HG03196 (cell line): ENCODE measurements at regions not wholly inside any gene's neighbourhood (a gene's known extent, or its start where the extent isn't known, plus 50 kb on each side); places are given as distances from the start of the nearest gene placed in this dataset.
"Not testable (repeated sequence)": the region's sequence is repeated elsewhere in the genome, so short reads cannot be mapped to it uniquely, and the experiment has no call there.

Experiments
- ATAC-seq: cut with Tn5 transposase; IDR thresholded peaks from one replicate; pipeline ENCODE4 v1.9.1; 2021; ENCODE audit not compliant: unreplicated experiment

DNA sequence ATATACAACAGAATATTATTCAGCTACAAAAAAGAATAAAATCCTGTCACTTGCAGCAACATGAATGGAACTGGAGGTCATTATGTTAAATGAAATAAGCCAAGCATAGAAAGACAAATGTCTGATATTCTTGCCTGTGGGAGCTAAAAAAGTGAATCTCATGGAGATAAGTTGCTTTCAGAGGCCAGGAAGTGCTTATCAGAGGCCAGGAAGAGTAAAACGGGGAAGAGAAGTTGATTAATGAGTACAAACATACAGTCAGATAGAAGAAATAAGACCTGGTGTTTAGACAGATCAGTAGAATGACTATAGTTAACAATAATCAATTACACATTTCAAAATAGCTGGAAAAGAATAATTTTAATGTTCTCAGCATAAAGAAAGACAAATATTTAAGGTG lies 54.4 kb upstream of the CPHXL start:
- ATAC-seq: no peak

DNA sequence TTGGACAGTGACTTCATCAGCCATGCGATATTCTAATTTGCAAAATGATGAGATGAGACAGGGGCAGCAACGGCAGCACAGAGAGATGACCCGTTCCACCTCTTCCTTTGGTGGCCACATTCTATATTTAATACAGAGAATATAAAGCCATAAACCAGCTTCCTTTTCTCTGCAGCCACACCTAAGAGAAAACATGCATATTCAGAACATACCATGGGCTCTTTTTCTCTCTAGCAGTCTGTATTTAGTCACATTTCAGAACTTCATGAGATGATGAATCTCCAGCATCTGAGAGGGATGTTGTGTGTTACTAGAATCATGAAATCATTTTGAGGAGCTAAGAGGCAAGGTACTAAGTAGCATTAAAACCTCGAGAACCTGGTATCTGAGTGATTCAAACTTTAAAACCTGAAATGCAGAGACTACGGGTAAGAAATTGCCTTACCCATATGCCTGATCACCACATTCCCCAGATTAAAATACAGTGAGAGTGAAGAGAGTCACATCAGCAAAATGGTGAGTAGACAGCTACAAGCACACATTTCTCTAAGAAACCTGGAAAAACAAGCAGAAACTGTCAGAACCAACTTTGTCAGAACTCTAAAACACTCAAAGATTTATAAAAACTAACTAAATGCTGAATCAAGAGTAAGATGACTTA lies 55.5 kb upstream of the CPHXL start:
- no peak for ATAC-seq

DNA sequence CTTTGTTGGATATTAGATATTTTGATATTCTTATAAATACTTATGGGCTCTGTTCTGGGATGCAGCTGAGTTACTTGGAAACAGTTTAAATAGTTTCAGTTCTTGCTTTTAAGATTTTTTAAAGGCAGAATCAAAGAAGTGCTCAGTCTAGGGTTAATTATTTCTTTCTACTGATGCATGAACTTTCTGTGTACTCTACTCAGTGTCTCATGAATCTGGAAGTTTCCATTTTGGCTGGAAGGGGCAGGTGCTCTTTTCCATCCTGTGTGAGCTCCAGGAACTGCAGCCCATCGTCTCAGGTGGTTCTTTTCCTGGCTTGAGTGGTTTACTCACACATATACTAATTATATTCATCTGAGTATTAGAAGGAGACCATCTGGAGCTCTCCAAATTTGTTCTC lies 61.1 kb upstream of the CPHXL start:
- no peak for ATAC-seq

DNA sequence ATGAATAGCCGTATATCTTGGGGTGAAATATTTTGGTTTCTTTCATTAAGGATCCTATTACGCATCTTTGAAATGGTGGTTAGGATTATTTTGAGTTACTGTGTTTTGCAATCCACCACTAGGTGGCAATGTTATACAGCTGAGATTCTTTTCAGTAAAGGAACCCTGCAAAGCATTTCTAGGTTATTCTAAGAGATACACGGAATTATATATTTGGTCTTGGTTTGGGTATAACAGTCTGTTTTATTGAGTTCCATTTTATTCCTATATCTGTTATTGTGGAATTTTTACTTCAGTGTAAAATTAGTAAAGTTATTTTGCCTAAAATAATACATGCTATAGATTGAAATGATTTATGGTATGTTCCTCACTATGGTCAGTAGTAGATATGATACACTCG lies 62.9 kb upstream of the CPHXL start:
- ATAC-seq: peak; percentile 62

DNA sequence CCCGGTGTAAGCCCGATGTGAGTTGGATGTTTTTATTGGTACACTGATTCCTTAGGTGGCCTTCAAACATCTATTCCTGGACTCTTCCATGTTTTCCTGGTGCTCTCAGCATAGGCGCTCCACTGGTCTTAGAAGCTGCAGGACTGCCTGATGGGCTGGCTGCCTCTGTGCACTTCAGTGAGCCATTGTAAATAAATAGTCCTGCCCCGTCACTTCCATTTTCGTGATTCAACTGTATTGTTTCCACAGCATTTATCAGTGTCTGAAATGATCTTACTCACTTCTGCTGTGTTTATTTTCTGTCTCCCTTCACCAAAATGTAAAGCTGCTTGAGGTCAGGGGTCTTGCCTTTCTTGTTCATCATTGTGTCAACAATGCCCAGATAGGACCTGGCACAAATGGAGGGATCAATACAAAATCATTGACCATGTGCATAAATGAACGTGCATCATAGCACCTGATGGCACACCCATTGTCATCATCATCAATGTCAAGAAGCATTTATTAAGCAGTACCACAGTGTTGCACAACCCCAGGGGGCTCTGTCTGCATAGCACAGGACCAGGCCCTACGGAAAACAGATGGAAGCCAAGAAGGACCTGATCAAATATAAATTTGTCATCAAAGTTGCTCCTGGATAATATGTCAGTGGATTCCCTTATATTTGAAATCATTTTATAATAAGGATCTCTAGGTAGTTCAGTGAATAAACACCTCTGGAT lies 66.6 kb upstream of the CPHXL start:
- no peak for ATAC-seq

DNA sequence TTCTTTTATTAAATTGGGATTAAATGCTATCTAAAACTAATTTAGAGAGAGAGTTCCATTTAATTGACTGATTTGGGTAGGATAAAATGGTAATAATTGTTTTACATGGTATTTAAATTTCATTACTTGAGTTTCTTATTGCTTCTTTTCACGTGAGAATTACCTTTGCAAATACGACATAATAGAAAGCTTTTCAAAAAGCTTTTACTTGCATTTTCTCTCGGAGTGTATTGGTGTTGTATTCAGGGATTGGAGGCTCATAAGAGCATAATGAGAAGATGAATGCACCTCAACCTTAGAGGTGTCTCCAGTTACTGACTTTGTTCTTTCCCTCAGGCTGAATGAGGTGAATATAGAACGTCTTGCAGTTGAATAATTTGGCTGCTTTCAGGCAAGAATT lies 67.4 kb upstream of the CPHXL start:
- no peak for ATAC-seq

DNA sequence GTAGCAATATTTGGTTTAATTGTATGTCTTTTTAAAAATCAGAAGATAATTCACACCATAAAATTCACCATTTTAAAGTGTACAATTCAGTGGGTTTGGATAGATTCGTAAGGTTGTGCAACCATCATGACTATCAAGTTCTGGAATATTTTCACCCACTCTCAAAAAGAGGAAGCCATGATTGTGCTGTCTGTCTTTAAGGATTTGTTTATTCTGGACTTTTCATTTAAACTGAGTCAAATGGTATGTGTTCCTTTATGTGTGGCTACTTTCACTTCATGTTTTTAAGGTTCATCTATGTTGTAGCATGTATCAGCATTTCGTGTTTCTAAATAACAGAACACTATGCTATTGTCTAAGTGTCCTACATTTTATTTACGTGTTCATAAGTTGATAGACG lies 68.1 kb upstream of the CPHXL start:
- no peak for ATAC-seq

DNA sequence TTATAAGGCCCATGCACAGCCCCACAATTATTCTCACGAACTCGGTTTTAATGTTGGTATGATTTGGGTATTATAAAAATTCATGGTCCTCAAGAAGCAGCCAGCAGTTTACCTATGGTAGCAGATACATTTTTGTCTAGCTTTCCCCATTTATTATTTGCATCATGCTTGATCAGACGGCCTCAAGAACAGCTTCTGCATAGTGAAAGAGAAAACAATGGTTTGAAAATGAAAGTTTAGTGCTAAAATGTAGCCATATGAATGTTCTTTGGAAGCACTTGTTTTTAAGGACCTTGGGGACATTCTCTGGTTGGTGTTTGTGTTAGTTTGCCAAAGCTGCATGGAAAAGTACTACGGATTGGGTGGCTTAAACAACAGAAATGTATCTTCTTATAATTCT lies 72.4 kb upstream of the CPHXL start:
- no peak for ATAC-seq

DNA sequence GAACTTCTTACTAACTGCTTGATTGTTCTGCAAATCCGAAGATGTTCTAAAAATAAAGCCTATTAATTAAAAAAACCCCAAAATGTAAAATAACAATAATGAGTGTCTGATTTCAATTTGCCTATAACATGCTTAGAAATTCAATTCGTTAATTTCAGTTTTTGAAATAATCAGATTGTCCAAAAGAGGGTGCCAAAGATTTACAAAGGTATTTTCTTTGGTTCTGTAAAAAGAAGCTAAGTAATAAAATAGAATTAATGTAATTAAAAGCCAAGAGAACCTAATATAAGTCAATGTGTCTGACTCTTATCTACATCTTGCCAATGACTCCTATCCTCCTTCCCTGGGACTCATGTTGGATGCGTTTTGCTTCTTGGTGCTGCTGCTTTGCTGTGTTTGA lies 75.0 kb upstream of the CPHXL start:
- ATAC-seq: no peak

DNA sequence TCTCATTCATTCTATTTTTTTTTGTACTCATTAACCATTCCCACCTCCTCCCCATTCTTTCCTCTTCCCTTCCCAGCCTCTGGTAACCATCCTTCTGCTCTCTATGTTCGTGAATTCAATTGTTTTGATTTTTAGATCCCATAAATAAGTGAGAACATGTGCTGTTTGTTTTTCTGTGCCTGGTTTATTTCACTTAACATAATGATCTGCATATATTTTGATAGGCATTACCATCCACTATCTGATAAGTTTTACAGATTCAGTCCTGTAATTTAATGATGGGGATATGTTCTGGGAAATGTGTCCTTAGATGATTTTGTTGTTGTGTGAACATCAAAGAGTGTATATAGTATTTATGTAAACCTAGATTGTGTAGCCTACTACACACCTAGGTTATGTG lies 77.5 kb upstream of the CPHXL start:
- ATAC-seq: no peak

DNA sequence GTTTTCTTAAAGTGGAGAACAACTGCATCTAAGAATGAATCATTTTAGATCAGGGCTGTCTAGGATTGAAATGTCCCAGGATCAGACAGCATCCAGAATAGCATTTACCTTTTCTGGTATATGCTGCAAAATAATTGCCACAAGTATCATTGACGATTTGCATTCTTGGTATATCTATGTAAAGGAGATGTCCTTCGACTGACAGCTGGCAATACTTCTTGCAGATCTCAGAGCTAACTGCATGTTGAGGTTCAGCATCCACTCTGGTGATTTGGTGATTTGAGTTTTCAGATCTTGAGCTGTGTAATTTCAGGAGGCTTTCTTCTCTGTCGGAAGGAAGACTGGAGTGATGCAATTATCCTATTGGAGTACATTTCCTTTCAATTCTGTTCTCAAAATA lies 78.1 kb upstream of the CPHXL start:
- no peak for ATAC-seq

DNA sequence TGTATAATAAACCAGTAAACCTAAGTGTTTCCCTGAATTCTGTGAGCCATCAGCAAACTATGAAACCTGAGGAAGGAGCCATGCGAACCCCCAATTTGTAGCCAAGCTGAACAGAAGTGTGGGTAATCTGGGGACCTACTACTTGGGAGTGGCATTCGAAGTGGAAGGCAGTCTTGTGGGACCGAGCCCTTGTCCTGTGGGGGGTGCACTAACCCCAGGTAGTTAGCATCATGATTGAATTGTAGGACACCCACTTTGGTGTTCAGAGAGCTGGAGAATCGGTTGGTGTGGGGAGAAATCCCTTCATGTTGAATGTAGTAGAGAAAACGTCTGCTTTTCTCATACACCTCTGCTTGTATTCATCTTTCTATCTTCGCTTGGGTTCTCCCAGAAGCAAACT lies 79.7 kb upstream of the CPHXL start:
- ATAC-seq: no peak

DNA sequence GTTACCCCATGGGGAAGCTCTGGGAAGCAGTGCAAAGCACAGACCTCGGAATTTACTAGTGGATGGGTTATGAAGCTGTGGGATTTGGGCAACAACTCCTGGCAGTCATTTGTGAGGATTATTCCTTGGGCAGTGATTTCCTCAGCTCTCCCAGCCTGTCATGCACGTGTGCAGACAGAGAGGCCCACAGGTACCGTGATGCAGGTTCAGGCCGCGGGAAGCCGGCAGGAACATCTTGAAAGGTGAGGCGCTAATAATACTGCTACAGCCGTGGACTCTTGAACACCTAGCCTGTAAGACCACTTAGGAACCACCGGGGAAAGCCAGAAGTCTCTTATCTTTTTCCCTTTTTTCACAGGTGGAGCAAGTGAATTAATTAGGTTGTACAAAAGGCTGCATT lies 80.2 kb upstream of the CPHXL start:
- ATAC-seq: no peak

DNA sequence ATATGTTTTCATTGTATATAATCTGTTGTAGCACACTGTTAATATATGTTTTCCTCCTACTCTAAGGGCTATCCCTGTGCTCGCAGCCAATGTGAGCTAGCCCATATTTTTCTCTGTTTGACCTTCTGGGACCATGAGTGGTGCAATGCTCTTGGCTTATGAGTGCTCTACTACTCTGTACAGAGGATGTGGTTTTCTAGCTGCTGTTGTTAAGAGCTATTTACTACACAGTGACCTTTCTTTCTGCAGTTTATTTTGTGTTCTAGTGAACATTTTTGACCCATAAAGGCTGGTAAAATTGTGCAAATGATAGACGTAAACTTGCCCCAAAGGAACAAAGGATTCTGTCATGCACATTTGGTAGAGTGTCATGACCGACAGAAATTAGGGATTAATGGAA lies 84.1 kb upstream of the CPHXL start:
- ATAC-seq: no peak

DNA sequence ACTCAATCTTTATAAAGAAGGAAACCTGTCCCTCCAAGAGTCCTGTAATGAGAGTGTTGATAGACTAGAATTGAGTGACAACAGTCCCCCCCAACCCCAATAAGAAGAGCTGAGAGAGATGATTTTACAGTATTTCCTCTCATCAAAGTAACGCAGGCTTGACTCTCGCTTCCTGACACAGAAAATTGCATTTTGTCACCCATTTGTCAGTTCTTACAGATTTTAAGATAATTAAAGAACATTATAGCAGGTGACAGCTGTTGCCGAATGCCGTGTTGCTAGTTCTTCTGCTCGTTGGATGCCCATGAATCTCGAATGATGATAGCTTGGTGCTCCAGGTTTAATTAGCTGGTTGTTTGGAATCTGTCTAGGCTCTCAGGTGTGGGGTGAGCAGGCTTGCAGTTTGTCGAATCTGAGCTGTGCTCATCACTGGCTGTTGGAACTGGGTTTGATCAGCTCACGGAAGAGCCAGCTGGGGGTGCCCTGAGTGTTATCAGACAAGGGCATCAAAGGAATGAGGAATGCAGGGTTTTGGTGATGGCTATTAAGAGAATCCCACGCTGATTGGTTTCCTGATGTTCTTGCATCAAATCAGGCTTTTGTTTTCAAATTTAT lies 84.8 kb upstream of the CPHXL start:
- ATAC-seq: no peak

DNA sequence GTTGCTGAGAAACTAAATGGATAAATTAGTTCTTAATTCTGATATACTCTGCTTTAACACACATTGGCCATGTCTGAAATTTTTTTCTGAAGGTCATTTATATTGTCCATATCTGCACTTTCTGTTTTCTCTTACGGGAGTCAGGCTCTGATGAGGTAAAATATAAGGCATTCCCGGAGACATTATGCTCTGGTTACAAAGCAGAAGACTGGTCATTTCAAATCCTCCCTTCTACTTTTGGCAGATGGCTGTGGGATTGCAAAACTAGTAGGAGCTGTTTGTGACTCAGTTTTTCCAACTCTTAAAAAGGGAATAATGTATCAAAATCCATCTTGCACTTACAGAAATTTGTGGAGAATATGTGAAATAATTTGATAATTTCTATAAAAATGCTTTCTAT lies 92.2 kb upstream of the CPHXL start:
- ATAC-seq: no peak

DNA sequence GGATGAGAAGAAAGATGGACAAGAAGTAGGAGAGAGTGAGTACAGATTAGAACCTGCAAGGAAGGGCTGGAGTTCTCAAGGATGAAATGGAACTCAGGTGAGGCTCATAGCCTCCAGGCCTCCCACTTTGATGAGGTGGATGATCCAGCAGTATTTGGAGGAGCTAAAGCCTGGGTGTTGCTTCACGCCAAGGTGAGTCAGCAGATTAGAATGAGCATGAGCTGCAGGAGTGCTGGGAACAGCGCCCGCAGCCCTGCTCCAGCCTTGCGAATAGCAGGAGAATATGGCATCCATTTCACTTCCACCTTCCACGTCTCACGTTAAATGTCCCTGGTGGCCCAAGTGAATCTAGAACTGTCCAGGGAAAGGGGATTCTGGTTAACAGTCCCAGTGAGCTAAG lies 94.4 kb upstream of the CPHXL start:
- no peak for ATAC-seq

DNA sequence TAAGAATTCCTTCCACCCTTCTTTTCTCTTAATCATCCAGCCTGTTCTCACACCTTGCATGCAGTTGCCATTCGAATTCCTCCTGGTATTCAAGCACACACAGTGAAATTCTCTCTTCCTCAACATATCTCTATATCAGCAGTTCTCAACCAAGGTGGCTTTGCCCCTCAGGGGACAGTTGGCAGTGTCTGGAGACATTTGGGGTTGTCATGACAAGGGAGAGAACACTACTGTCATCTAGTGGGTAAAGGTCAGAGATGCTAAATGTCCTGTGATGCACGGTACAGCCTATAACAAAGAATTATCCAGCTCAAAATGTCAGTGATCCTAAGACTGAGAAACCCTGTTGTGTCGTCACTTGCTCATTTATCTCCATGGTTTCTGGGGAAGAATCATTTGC lies 94.8 kb upstream of the CPHXL start:
- ATAC-seq: no peak

DNA sequence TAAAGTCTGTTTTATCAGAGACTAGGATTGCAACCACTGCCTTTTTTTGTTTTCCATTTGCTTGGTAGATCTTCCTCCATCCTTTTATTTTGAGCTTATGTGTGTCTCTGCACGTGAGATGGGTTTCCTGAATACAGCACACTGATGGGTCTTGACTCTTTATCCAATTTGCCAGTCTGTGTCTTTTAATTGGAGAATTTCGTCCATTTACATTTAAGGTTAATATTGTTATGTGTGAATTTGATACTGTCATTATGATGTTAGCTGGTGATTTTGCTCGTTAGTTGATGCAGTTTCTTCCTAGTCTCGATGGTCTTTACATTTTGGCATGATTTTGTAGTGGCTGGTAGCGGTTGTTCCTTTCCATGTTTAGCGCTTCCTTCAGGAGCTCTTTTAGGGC lies 99.5 kb upstream of the CPHXL start:
- not testable (repeated sequence) for ATAC-seq

DNA sequence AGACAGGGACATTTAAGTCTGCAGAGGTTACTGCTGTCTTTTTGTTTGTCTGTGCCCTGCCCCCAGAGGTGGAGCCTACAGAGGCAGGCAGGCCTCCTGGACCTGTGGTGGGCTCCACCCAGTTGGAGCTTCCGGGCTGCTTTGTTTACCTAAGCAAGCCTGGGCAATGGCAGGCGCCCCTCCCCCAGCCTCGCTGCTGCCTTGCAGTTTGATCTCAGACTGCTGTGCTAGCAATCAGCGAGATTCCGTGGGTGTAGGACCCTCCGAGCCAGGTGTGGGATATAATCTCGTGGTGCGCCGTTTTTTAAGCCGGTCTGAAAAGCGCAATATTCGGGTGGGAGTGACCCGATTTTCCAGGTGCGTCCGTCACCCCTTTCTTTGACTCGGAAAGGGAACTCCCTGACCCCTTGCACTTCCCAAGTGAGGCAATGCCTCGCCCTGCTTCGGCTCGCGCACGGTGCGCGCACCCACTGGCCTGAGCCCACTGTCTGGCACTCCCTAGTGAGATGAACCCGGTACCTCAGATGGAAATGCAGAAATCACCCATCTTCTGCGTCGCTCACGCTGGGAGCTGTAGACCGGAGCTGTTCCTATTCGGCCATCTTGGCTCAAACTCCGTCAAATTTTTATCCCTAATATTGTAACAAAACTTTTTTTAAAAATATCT lies 101.2 kb upstream of the CPHXL start:
- not testable (repeated sequence) for ATAC-seq

DNA sequence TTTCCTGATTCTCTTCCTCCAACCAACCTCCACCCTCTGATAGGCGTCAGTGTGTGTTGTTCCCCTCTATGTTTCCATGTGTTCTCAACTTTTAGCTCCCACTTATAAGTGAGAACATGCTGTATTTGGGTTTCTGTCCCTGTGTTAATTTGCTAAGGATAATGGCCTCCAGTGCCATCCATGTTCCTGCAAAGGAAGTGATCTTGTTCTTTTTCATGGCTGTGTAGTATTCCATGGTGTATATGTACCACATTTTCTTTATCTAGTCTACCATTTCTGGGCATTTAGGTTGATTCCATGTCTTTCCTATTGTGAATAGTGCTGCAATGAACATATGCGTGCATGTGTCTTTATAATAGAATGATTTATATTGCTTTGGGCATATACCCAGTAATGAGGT lies 107.1 kb upstream of the CPHXL start:
- ATAC-seq: not testable (repeated sequence)
